HEK293T (cell line): ENCODE measurements at regions not wholly inside any gene's neighbourhood (a gene's known extent, or its start where the extent isn't known, plus 50 kb on each side); places are given as distances from the start of the nearest gene placed in this dataset.

Experiments
- CTCF ChIA-PET: fragments of 350-600 bp; formaldehyde crosslinking; extraction: SDS; loops from one replicate; lab custom pipeline; 2021; ENCODE audit warnings: antibody characterized with exemption, inconsistent platforms; lab: Yijun Ruan, JAX
- POLR2A ChIA-PET: fragments of 350-600 bp; formaldehyde crosslinking; extraction: SDS; loops from one replicate; lab custom pipeline; 2020; ENCODE audit warnings: antibody characterized with exemption, inconsistent platforms; lab: Yijun Ruan, JAX
- DNase-seq: peaks from one replicate; pipeline ENCODE4 v3.0.0; 2012; ENCODE audit warnings: mixed read lengths; ENCODE audit errors: extremely low spot score
- ARNT ChIP-seq: fragments of 450-650 bp; IDR thresholded peaks from 2 replicates; pipeline ENCODE4 v1.6.1; 2017; ENCODE audit warnings: mild to moderate bottlenecking
- BHLHE40 ChIP-seq: fragments of 450-650 bp; IDR thresholded peaks from 2 replicates; pipeline ENCODE4 v1.6.1; 2016; ENCODE audit warnings: mild to moderate bottlenecking, moderate library complexity, borderline replicate concordance
- CTBP1 ChIP-seq: fragments of 450-650 bp; IDR thresholded peaks from 2 replicates; pipeline ENCODE4 v1.6.1; 2016; ENCODE audit warnings: borderline replicate concordance
- ELF4 ChIP-seq: fragments of 450-650 bp; IDR thresholded peaks from 2 replicates; pipeline ENCODE4 v1.6.1; 2017; ENCODE audit warnings: antibody characterized with exemption
- FOXA1 ChIP-seq: fragments of 450-650 bp; IDR thresholded peaks from 2 replicates; pipeline ENCODE4 v1.6.1; 2016; ENCODE audit warnings: mild to moderate bottlenecking
- FOXK2 ChIP-seq: fragments of 450-650 bp; IDR thresholded peaks from 2 replicates; pipeline ENCODE4 v1.6.1; 2016; ENCODE audit warnings: mild to moderate bottlenecking
- FOXM1 ChIP-seq: fragments of 450-650 bp; IDR thresholded peaks from 2 replicates; pipeline ENCODE4 v1.6.1; 2017; ENCODE audit warnings: mild to moderate bottlenecking, borderline replicate concordance
- HDGF ChIP-seq: fragments of 450-650 bp; IDR thresholded peaks from 2 replicates; pipeline ENCODE4 v1.6.1; 2017; ENCODE audit warnings: antibody characterized with exemption, borderline replicate concordance
- L3MBTL2 ChIP-seq: fragments of 450-650 bp; conservative IDR thresholded peaks from 2 replicates; pipeline ENCODE4 v1.6.1; 2016; ENCODE audit warnings: mild to moderate bottlenecking
- LEF1 ChIP-seq: fragments of 450-650 bp; IDR thresholded peaks from 2 replicates; pipeline ENCODE4 v1.6.1; 2017; ENCODE audit warnings: mild to moderate bottlenecking, borderline replicate concordance
- NFRKB ChIP-seq: fragments of 450-650 bp; IDR thresholded peaks from 2 replicates; pipeline ENCODE4 v1.6.1; 2016; ENCODE audit warnings: mild to moderate bottlenecking, moderate library complexity
- SP1 ChIP-seq: fragments of 450-650 bp; IDR thresholded peaks from 2 replicates; pipeline ENCODE4 v1.6.1; 2017
- SUZ12 ChIP-seq: fragments of 450-650 bp; IDR thresholded peaks from 2 replicates; pipeline ENCODE4 v1.6.1; 2016; ENCODE audit warnings: mild to moderate bottlenecking
- TARDBP ChIP-seq: fragments of 450-650 bp; IDR thresholded peaks from 2 replicates; pipeline ENCODE4 v1.6.1; 2016
- ZNF384 ChIP-seq: fragments of 450-650 bp; IDR thresholded peaks from 2 replicates; pipeline ENCODE4 v1.6.1; 2016
- TF ChIP-seq, protein P1 (sequence below): fragments of 450-650 bp; IDR thresholded peaks from 2 replicates; pipeline ENCODE4 v1.6.1; 2016

DNA sequence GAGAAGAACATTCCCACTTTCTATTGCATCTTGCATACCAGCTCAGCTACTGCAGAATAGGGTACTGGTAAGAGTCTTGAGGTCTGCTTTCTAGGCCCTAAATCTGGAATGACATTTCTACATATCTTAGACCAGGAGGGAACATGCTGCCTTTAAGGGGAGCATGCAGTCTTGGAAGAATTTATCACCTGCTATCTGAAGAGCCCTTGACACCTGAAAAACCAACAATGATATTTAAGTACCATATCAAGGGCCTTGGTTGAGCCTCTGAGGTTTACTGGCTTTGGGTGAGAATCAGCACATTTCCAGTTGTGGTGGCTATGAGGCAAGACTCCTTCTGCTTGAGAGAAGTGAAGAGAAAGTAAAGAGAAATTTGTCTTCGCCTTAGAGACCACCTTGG lies 436.8 kb upstream of the SPANXN1 start:
- ChIA-PET POLR2A (no interaction called here), CTCF (no interaction called here)
- no peak for DNase-seq
- no peak for TF ChIP-seq BHLHE40
- no peak for TF ChIP-seq ZNF384
- TF ChIP-seq TARDBP: no peak
- no peak for TF ChIP-seq NFRKB
- no peak for TF ChIP-seq FOXM1
- no peak for TF ChIP-seq ARNT
- no peak for TF ChIP-seq FOXA1
- TF ChIP-seq SUZ12: no peak
- no peak for TF ChIP-seq FOXK2
- TF ChIP-seq, protein P1, sequence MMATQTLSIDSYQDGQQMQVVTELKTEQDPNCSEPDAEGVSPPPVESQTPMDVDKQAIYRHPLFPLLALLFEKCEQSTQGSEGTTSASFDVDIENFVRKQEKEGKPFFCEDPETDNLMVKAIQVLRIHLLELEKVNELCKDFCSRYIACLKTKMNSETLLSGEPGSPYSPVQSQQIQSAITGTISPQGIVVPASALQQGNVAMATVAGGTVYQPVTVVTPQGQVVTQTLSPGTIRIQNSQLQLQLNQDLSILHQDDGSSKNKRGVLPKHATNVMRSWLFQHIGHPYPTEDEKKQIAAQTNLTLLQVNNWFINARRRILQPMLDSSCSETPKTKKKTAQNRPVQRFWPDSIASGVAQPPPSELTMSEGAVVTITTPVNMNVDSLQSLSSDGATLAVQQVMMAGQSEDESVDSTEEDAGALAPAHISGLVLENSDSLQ: no peak
- TF ChIP-seq SP1: no peak
- no peak for TF ChIP-seq L3MBTL2
- no peak for TF ChIP-seq CTBP1
- no peak for TF ChIP-seq ELF4
- no peak for TF ChIP-seq HDGF
- no peak for TF ChIP-seq LEF1

DNA sequence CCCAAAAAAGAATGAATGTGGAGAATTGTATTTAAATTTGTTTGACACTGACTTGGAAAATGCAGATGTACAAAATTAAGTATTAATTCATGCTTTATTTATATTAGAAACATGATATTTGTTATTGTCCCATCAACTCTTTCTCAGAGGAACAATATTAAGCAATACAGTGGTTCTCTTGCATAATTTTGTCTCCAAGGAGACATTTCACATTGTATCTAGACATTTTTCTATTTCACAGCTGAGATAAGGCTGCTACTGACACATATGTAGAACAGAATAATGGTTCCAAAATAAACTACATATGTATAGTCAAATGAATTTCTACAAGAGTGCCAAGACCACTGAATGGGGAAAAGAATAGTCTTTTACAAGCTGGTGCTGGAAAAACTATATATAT lies 427.9 kb upstream of the SPANXN1 start:
- POLR2A ChIA-PET: no interaction called here
- TF ChIP-seq CTBP1 (no peak), L3MBTL2 (no peak), SUZ12 (no peak), ELF4 (no peak), FOXK2 (no peak), ARNT (no peak), HDGF (no peak), LEF1 (no peak), FOXM1 (no peak), SP1 (no peak), ZNF384 (no peak), TARDBP (no peak), NFRKB (no peak), BHLHE40 (no peak), FOXA1 (no peak)
- TF ChIP-seq, protein P1: no peak
- CTCF ChIA-PET: no interaction called here
- no peak for DNase-seq

DNA sequence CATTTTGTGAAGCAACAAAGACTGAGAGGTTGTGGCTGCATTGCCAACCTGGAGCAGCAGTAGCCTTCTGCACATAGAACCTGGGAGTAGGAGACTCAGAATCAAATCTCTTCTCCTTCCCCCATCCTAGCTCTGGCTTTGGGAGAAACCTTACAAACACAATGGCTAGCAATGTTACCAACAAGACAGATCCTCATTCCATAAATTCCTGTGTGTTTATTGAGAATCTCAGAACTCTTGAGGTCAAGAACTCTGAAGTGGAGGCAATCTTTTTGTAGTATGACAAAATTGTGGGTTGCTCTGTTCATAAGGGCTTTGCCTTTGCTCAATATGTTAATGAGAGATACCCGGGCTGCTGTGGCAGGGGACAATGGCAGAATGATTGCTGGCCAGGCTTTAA lies 406.7 kb upstream of the SPANXN1 start:
- ChIA-PET POLR2A (no interaction called here), CTCF (no interaction called here)
- TF ChIP-seq NFRKB: no peak
- no peak for TF ChIP-seq ELF4
- no peak for TF ChIP-seq SUZ12
- no peak for TF ChIP-seq FOXA1
- no peak for TF ChIP-seq FOXK2
- no peak for TF ChIP-seq SP1
- TF ChIP-seq LEF1: no peak
- no peak for TF ChIP-seq CTBP1
- no peak for TF ChIP-seq ZNF384
- TF ChIP-seq, protein P1: no peak
- TF ChIP-seq FOXM1: no peak
- TF ChIP-seq TARDBP: no peak
- no peak for TF ChIP-seq L3MBTL2
- TF ChIP-seq ARNT: no peak
- no peak for TF ChIP-seq BHLHE40
- TF ChIP-seq HDGF: no peak
- DNase-seq: no peak

DNA sequence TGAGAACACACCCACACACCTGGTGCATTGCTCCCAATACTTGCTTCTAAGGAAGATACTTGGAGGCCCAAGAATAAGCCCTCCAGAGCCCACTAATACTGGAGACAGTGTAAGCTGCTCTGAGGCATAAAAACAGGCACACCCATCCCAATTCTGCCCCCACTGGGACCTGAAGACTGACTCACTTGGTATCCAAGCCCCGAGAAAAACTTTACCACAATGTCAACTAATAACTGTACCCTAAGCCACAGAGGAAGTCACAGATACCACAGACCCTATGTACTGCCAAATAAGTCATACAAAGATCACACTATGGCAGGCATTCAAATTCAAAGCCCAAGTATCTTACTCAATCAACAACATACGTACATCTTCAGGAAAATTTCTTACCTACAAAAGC lies 398.2 kb upstream of the SPANXN1 start:
- TF ChIP-seq BHLHE40 (no peak), ELF4 (no peak), TARDBP (no peak), FOXM1 (no peak), SUZ12 (no peak), CTBP1 (no peak), LEF1 (no peak), ARNT (no peak), FOXK2 (no peak), FOXA1 (no peak), HDGF (no peak), NFRKB (no peak), ZNF384 (no peak), SP1 (no peak), L3MBTL2 (no peak)
- TF ChIP-seq, protein P1: no peak
- POLR2A ChIA-PET: no interaction called here
- CTCF ChIA-PET: no interaction called here
- DNase-seq: no peak

DNA sequence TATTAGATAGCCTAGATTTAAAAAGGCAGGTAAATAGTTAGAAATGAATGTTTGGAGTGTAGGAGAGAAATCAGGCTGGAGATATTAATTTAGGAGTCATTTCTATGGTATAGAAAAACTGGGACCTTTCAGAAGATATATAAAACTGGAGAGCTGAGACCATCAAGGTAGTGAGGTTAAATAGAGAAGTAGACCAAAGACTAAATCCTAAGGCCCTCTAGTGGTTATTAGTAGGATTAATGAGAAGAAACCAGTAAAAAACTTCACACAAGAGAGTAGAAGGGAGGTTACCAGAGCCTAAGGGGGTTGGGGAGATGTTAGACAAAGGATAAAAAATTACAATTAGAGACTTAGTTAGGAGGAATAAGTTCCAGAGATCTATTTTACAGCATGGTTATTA lies 351.0 kb upstream of the SPANXN1 start:
- no peak for TF ChIP-seq ARNT
- TF ChIP-seq SUZ12: no peak
- CTCF ChIA-PET: no interaction called here
- DNase-seq: no peak
- POLR2A ChIA-PET: no interaction called here

DNA sequence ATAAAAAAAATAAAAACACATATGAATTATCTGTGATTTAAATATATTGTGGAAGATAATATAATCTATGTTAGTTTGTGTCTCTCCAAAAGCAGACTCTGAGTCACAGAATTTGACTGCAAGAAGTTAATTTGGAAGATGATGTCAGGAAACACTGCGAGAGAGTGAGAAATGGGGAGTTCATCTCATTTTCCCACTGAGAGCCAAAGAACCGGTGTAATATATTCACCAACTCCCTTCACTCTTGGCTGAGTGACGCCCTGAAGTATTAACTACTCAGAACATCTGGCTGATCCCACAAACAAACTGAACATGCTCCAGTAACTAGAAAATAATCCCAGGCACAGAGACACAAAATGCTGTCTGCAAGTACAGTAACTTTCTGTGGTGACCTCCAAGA lies 345.8 kb upstream of the SPANXN1 start:
- POLR2A ChIA-PET: no interaction called here

More for the DNA sequence above, 345.8 kb upstream of the SPANXN1 start:
- TF ChIP-seq HDGF: no peak
- DNase-seq: no peak
- CTCF ChIA-PET: no interaction called here
